ENCODE measurements at regions not wholly inside any gene's neighbourhood (a gene's known extent, or its start where the extent isn't known, plus 50 kb on each side); places are given as distances from the start of the nearest gene placed in this dataset.

DNA sequence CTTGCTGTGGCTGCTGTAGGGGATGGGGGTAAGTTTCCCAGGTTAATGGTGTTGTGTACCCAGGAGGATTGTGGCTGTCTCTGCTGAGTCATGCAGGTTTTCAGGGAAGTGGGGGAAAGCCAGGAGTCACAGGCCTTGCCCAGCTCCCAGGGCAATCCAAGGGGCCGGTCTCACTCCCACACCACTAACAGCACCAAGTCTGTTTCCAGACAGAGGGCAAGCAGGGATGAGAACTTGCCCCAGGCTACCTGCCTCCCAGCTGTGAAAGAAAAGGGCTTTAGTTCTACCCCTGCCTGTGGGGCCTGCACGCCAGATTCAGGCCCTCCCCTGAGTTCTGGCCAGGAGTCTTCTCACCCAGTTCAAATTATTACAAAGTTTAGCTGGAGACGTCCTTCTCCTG is 579.8 kb upstream of the ST8SIA4 start:
- H3K27ac ChIP-seq (ENCODE audit: low read depth, low read length, poor library complexity, severe bottlenecking) = no peak overlapping the region
- CTCF ChIA-PET = no interaction called here
- no peaks in the 10 kb centered on the region for H3K36me3 ChIP-seq (ENCODE audit: insufficient read depth, low read length, poor library complexity, severe bottlenecking)
- no TSS peak for BruUV-seq (replicated peaks)
- no peaks in the 10 kb centered on the region for H3K9me3 ChIP-seq (ENCODE audit: low read depth, low read length, poor library complexity, severe bottlenecking)
- POLR2A ChIA-PET (ENCODE audit: low non-redundant PET) = no interaction called here
- no peaks in the 10 kb centered on the region for H3K4me1 ChIP-seq (ENCODE audit: insufficient read depth, low read length, poor library complexity, severe bottlenecking)
- H3K4me3 ChIP-seq (ENCODE audit: low read depth, low read length, poor library complexity, severe bottlenecking) = no peak overlapping the region
- DNase-seq (ENCODE audit: low spot score) = no peak
- intact Hi-C loops (cut with micrococcal nuclease; ENCODE audit: unreplicated experiment) = no loop called here
- H3K27me3 ChIP-seq (replicated peaks; ENCODE audit: insufficient read depth, low read depth, low read length, poor library complexity) = no peaks in the 10 kb centered on the region
- TF ChIP-seq, protein P1, sequence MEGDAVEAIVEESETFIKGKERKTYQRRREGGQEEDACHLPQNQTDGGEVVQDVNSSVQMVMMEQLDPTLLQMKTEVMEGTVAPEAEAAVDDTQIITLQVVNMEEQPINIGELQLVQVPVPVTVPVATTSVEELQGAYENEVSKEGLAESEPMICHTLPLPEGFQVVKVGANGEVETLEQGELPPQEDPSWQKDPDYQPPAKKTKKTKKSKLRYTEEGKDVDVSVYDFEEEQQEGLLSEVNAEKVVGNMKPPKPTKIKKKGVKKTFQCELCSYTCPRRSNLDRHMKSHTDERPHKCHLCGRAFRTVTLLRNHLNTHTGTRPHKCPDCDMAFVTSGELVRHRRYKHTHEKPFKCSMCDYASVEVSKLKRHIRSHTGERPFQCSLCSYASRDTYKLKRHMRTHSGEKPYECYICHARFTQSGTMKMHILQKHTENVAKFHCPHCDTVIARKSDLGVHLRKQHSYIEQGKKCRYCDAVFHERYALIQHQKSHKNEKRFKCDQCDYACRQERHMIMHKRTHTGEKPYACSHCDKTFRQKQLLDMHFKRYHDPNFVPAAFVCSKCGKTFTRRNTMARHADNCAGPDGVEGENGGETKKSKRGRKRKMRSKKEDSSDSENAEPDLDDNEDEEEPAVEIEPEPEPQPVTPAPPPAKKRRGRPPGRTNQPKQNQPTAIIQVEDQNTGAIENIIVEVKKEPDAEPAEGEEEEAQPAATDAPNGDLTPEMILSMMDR (conservative IDR thresholded peaks at IDR 0.05; ENCODE audit: low read depth, low read length) = no peak
- TF ChIP-seq EZH2 (IDR thresholded peaks at IDR 0.05; ENCODE audit: borderline replicate concordance, low read depth, low read length, poor library complexity, severe bottlenecking) = no peak

DNA sequence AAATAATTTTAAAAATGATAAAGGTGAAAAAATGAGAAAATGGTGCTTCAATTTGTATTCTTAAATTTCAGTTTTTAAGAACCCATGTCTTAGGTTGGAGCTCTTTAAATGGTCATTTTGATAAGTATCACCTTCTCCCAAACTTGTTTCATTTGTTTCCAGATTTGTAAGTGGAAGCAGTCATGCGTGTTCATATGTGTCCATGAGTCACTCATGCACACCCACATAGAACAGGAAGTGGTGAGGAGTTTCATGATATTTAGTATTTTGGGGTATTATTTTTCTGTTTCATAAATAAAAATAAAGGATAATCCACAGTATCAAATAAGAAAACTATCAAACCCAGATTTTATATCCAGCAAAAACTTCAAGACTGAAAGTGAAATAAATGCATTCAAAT is 570.4 kb upstream of the ST8SIA4 start:
- no peaks in the 10 kb centered on the region for H3K4me1 ChIP-seq (ENCODE audit: insufficient read depth, low read length, poor library complexity, severe bottlenecking)
- intact Hi-C loops (cut with micrococcal nuclease; ENCODE audit: unreplicated experiment) = no loop called here
- ChIA-PET CTCF (no interaction called here), POLR2A (ENCODE audit: low non-redundant PET) (no interaction called here)
- TF ChIP-seq EZH2 (IDR thresholded peaks at IDR 0.05; ENCODE audit: borderline replicate concordance, low read depth, low read length, poor library complexity, severe bottlenecking) = no peak
- TF ChIP-seq, protein P1 (conservative IDR thresholded peaks at IDR 0.05; ENCODE audit: low read depth, low read length) = no peak
- H3K36me3 ChIP-seq (ENCODE audit: insufficient read depth, low read length, poor library complexity, severe bottlenecking) = no peaks in the 10 kb centered on the region
- H3K9me3 ChIP-seq (ENCODE audit: low read depth, low read length, poor library complexity, severe bottlenecking) = no peaks in the 10 kb centered on the region
- DNase-seq (ENCODE audit: low spot score) = no peak
- no peak overlapping the region for H3K27ac ChIP-seq (ENCODE audit: low read depth, low read length, poor library complexity, severe bottlenecking)
- H3K27me3 ChIP-seq (replicated peaks; ENCODE audit: insufficient read depth, low read depth, low read length, poor library complexity) = no peaks in the 10 kb centered on the region
- BruUV-seq (replicated peaks) = no TSS peak
- no peak overlapping the region for H3K4me3 ChIP-seq (ENCODE audit: low read depth, low read length, poor library complexity, severe bottlenecking)

DNA sequence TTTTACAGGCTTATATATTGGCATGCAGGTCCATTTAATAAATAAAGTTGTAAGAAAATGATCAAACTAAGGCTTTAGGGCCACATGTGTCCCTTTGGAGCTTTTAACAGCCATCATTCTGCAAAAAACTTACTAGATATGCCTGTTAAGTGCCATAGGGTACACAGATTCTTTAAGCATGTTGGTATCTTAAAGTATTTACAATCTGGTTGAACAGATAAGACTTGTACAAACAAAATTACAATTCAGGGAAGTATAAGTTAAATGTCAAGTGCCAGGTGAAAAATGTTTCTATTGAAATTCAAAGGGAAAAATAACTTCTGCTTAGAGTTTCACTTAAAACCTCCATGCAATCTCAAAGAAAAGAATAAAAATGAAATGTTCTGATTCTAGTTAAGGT is 558.4 kb upstream of the ST8SIA4 start:
- CTCF ChIA-PET = no interaction called here
- no peaks in the 10 kb centered on the region for H3K4me1 ChIP-seq (ENCODE audit: insufficient read depth, low read length, poor library complexity, severe bottlenecking)

More for the DNA sequence above, 558.4 kb upstream of the ST8SIA4 start:
- BruUV-seq (replicated peaks) = no TSS peak
- Histone ChIP-seq H3K36me3 (ENCODE audit: insufficient read depth, low read length, poor library complexity, severe bottlenecking) (no peaks in the 10 kb centered on the region), H3K4me3 (ENCODE audit: low read depth, low read length, poor library complexity, severe bottlenecking) (no peak overlapping the region), H3K9me3 (ENCODE audit: low read depth, low read length, poor library complexity, severe bottlenecking) (no peaks in the 10 kb centered on the region), H3K27me3 (replicated peaks; ENCODE audit: insufficient read depth, low read depth, low read length, poor library complexity) (no peaks in the 10 kb centered on the region), H3K27ac (ENCODE audit: low read depth, low read length, poor library complexity, severe bottlenecking) (no peak overlapping the region)
- POLR2A ChIA-PET (ENCODE audit: low non-redundant PET) = no interaction called here
- intact Hi-C loops (cut with micrococcal nuclease; ENCODE audit: unreplicated experiment) = no loop called here
- DNase-seq (ENCODE audit: low spot score) = no peak
- TF ChIP-seq, protein P1 (conservative IDR thresholded peaks at IDR 0.05; ENCODE audit: low read depth, low read length) = no peak
- TF ChIP-seq EZH2 (IDR thresholded peaks at IDR 0.05; ENCODE audit: borderline replicate concordance, low read depth, low read length, poor library complexity, severe bottlenecking) = no peak

All from A673 (cell line).